B cell (primary cell): ENCODE measurements at regions not wholly inside any gene's neighbourhood (a gene's known extent, or its start where the extent isn't known, plus 50 kb on each side); places are given as distances from the start of the nearest gene placed in this dataset.

Experiments
- ATAC-seq: fragments of 200-7000 bp; cut with Tn5 transposase; one replicate; pipeline ENCODE4 v1.10.0; 2021; ENCODE audit warnings: low read depth, mild to moderate bottlenecking, moderate number of reproducible peaks, moderate library complexity
- CTCF ChIA-PET: fragments of 350-600 bp; sonication (Branson Sonifier 250); formaldehyde crosslinking; loops from one replicate; lab custom pipeline; 2021; ENCODE audit warnings: antibody characterized with exemption, inconsistent platforms; lab: Charles Lee
- POLR2A ChIA-PET: fragments of 350-600 bp; sonication (Branson Sonifier 250); formaldehyde crosslinking; loops from one replicate; lab custom pipeline; 2021; ENCODE audit warnings: antibody characterized with exemption; lab: Charles Lee
- DNase-seq: peaks from one replicate; pipeline ENCODE4 v3.0.0; 2013
- H2AFZ ChIP-seq: 2 replicates; pipeline ENCODE4 v1.6.1; 2012; ENCODE audit warnings: mild to moderate bottlenecking, low read depth, low read length; ENCODE audit not compliant: insufficient read depth, poor library complexity, severe bottlenecking
- H3K27ac ChIP-seq, 2 donors: 1 replicate in 1 of 2; 2 replicates in 1 of 2; pipeline ENCODE4 v1.5.1; 2012 to 2013; ENCODE audit warnings: low read length in 2 of 2, mild to moderate bottlenecking in 2 of 2, moderate library complexity in 1 of 2
- H3K27me3 ChIP-seq, 4 experiments: fragments of 200-600 bp in 1 of 4; sonication (generic) in 1 of 4; replicated peaks in 1 of 4; 1 replicate in 2 of 4; 2 replicates in 2 of 4; pipeline versions ENCODE4 v1.6.1 to v1.7.0; 2013 to 2016; ENCODE audit warnings: low read length in 3 of 4, mild to moderate bottlenecking in 2 of 4, mixed read lengths in 1 of 4, moderate library complexity in 1 of 4; ENCODE audit not compliant: insufficient read depth in 4 of 4, control insufficient read depth in 3 of 4; ENCODE audit errors: control extremely low read depth in 1 of 4
- H3K36me3 ChIP-seq, 2 experiments: replicated peaks in 1 of 2; 1 replicate in 1 of 2; 2 replicates in 1 of 2; pipeline versions ENCODE4 v1.6.1 to v1.7.1; 2013; ENCODE audit warnings: low read length in 1 of 2; ENCODE audit not compliant: insufficient read depth in 2 of 2, control insufficient read depth in 1 of 2; ENCODE audit errors: control extremely low read depth in 1 of 2, extremely low read depth in 1 of 2
- H3K4me1 ChIP-seq, 2 donors: fragments of 200-600 bp in 1 of 2; sonication (generic) in 1 of 2; 1 replicate in 1 of 2; 2 replicates in 1 of 2; pipeline versions ENCODE4 v1.5.1 to v1.6.1; 2013 to 2017; ENCODE audit warnings: low read length in 2 of 2; ENCODE audit not compliant: control insufficient read depth in 2 of 2, insufficient read depth in 2 of 2
- H3K4me2 ChIP-seq: replicated peaks from 2 replicates; pipeline ENCODE3; 2012; ENCODE audit warnings: mild to moderate bottlenecking, low read depth, low read length; ENCODE audit not compliant: poor library complexity, severe bottlenecking
- H3K4me3 ChIP-seq, 5 experiments: fragments of 200-600 bp in 1 of 5; sonication (generic) in 1 of 5; 1 replicate in 3 of 5; 2 replicates in 2 of 5; pipeline versions ENCODE4 v1.5.1 to v1.7.0; 2011 to 2016; ENCODE audit warnings: low read length in 4 of 5, mild to moderate bottlenecking in 4 of 5, low read depth in 2 of 5, control low read depth in 1 of 5, moderate library complexity in 1 of 5; ENCODE audit not compliant: insufficient read depth in 1 of 5; ENCODE audit errors: control extremely low read depth in 1 of 5, extremely low read depth in 1 of 5
- H3K79me2 ChIP-seq: fragments of 200-600 bp; sonication (generic); one replicate; pipeline ENCODE4 v1.6.0; 2016; ENCODE audit warnings: low read length; ENCODE audit not compliant: control insufficient read depth, insufficient read depth
- H3K9ac ChIP-seq: fragments of 200-600 bp; sonication (generic); 2 replicates; pipeline ENCODE4 v1.6.1; 2017; ENCODE audit warnings: mild to moderate bottlenecking, low read length, moderate library complexity
- H3K9me3 ChIP-seq, 3 donors: one replicate each; pipeline versions ENCODE4 v1.6.1 to v1.7.1; 2013; ENCODE audit warnings: low read length in 2 of 3; ENCODE audit not compliant: control insufficient read depth in 2 of 3, insufficient read depth in 1 of 3; ENCODE audit errors: control extremely low read depth in 1 of 3
- H4K20me1 ChIP-seq: 2 replicates; pipeline ENCODE4 v1.6.0; 2012; ENCODE audit warnings: mild to moderate bottlenecking, low read length; ENCODE audit not compliant: insufficient read depth, control insufficient read depth, poor library complexity, severe bottlenecking
- H3K27ac Mint-ChIP-seq: one replicate; pipeline ENCODE4 v1.8.0; 2021; ENCODE audit warnings: mixed read lengths
- H3K27me3 Mint-ChIP-seq: one replicate; pipeline ENCODE4 v1.8.0; 2021; ENCODE audit warnings: mixed read lengths
- H3K4me1 Mint-ChIP-seq: one replicate; pipeline ENCODE4 v1.8.0; 2021; ENCODE audit warnings: mixed read lengths
- H3K4me3 Mint-ChIP-seq: one replicate; pipeline ENCODE4 v1.8.0; 2021; ENCODE audit warnings: mixed read lengths
- H3K9me3 Mint-ChIP-seq: one replicate; pipeline ENCODE4 v1.8.0; 2022; ENCODE audit warnings: mixed read lengths; ENCODE audit not compliant: insufficient read depth
- CTCF ChIP-seq: fragments of 200-600 bp; IDR thresholded peaks from one replicate; pipeline ENCODE4 v1.8.0; 2022; ENCODE audit warnings: antibody characterized with exemption, mild to moderate bottlenecking
- EZH2 ChIP-seq: IDR thresholded peaks from 2 replicates; pipeline ENCODE4 v1.6.1; 2012; ENCODE audit warnings: borderline replicate concordance, low read depth, mild to moderate bottlenecking, moderate library complexity, low read length; ENCODE audit not compliant: insufficient read depth, poor library complexity, severe bottlenecking
- WGBS: methylation state at CpG from one replicate; pipeline ENCODE4 v1.1.5; 2013; ENCODE audit warnings: missing lambda C conversion rate; ENCODE audit not compliant: insufficient coverage; 5-methylcytosine and 5-hydroxymethylcytosine counted together
- intact Hi-C: fragments of 100-400 bp; cut with micrococcal nuclease; formaldehyde crosslinking; loops from one replicate; pipeline ENCODE4 v1.10.0; 2022

- ATAC-seq = no peak
- POLR2A ChIA-PET = no interaction called here
These were observed 69.7 kb upstream of the MGMT start for GRCh38 chr10:129397198-129397974.

More at GRCh38 chr10:129397198-129397974, 69.7 kb upstream of the MGMT start:
- H3K4me3 ChIP-seq = no peak overlapping the region
- WGBS = 84% methylated on average over 15 of the region's 16 CpGs
- H3K9me3 ChIP-seq = no peaks in the 10 kb centered on the region
- H3K9me3 Mint-ChIP-seq = no peaks in the 10 kb centered on the region
- no peaks in the 10 kb centered on the region for H3K4me1 Mint-ChIP-seq
- H3K4me2 ChIP-seq = no peak overlapping the region
- DNase-seq = no peak
- intact Hi-C loops = no loop called here
- H3K4me1 ChIP-seq = no peaks in the 10 kb centered on the region
- H3K27me3 ChIP-seq = no peaks in the 10 kb centered on the region
- no peak overlapping the region for H3K27ac Mint-ChIP-seq
- no peak overlapping the region for H3K9ac ChIP-seq
- H3K27me3 Mint-ChIP-seq = no peaks in the 10 kb centered on the region
- CTCF ChIA-PET = no interaction called here
- TF ChIP-seq CTCF (no peak), EZH2 (no peak)
- H3K27ac ChIP-seq = no peak overlapping the region
- H2AFZ ChIP-seq = no peak overlapping the region
- H3K36me3 ChIP-seq = no peaks in the 10 kb centered on the region
- no peaks in the 10 kb centered on the region for H4K20me1 ChIP-seq
- H3K79me2 ChIP-seq = no peaks in the 10 kb centered on the region
- H3K4me3 Mint-ChIP-seq = no peak overlapping the region
